GM23338 (cell line): ENCODE measurements at regions not wholly inside any gene's neighbourhood (a gene's known extent, or its start where the extent isn't known, plus 50 kb on each side); places are given as distances from the start of the nearest gene placed in this dataset.

ENCODE experiments used
- ATAC-seq: fragments of 200-7000 bp; cut with Tn5 transposase; 3 replicates; pipeline ENCODE4 v1.9.1; 2020
- DNase-seq: peaks from one replicate; pipeline ENCODE4 v3.0.0-alpha.2; 2015; ENCODE audit warnings: low spot score
- H2AFZ ChIP-seq: fragments of 200-600 bp; sonication (generic); 2 replicates; pipeline ENCODE4 v1.8.0; 2016; ENCODE audit warnings: antibody characterized with exemption, mild to moderate bottlenecking, moderate library complexity
- H3F3A ChIP-seq: fragments of 200-600 bp; sonication (generic); replicated peaks from 2 replicates; pipeline ENCODE4 v1.8.0; 2017; ENCODE audit warnings: antibody characterized with exemption, mixed run types, low read depth
- H3K27ac ChIP-seq: fragments of 200-600 bp; sonication (generic); 2 replicates; pipeline ENCODE4 v1.6.1; 2016; ENCODE audit warnings: low read depth
- H3K27me3 ChIP-seq: fragments of 200-600 bp; sonication (generic); 2 replicates; pipeline ENCODE4 v1.8.0; 2016; ENCODE audit warnings: mild to moderate bottlenecking, mixed run types, moderate library complexity; ENCODE audit not compliant: insufficient read depth
- H3K36me3 ChIP-seq: fragments of 200-600 bp; sonication (generic); 2 replicates; pipeline ENCODE4 v1.8.0; 2016; ENCODE audit warnings: mild to moderate bottlenecking; ENCODE audit not compliant: insufficient read depth
- H3K4me1 ChIP-seq: fragments of 200-600 bp; sonication (generic); 2 replicates; pipeline ENCODE4 v1.8.0; 2016; ENCODE audit warnings: mild to moderate bottlenecking, moderate library complexity; ENCODE audit not compliant: insufficient read depth
- H3K4me2 ChIP-seq: fragments of 200-600 bp; sonication (generic); 2 replicates; pipeline ENCODE4 v1.7.1; 2017; ENCODE audit warnings: mixed run types
- H3K4me3 ChIP-seq: fragments of 200-600 bp; sonication (generic); 2 replicates; pipeline ENCODE4 v1.6.1; 2016; ENCODE audit warnings: mixed run types
- H3K79me2 ChIP-seq: fragments of 200-600 bp; sonication (generic); replicated peaks from 2 replicates; pipeline ENCODE4 v1.8.0; 2017; ENCODE audit warnings: mild to moderate bottlenecking; ENCODE audit not compliant: insufficient read depth
- H3K9me2 ChIP-seq: fragments of 200-600 bp; sonication (generic); 2 replicates; pipeline ENCODE4 v1.8.0; 2017; ENCODE audit not compliant: insufficient read depth
- H4K20me1 ChIP-seq: fragments of 200-600 bp; sonication (generic); replicated peaks from 2 replicates; pipeline ENCODE4 v1.8.0; 2017; ENCODE audit warnings: mild to moderate bottlenecking; ENCODE audit not compliant: insufficient read depth
- H3K27ac Mint-ChIP-seq: 2 replicates; pipeline ENCODE4 v1.8.0; 2020; ENCODE audit warnings: inconsistent platforms, mild to moderate bottlenecking, moderate library complexity, mixed read lengths
- H3K27me3 Mint-ChIP-seq: 3 replicates; pipeline ENCODE4 v1.8.0; 2022; ENCODE audit warnings: low read depth, mild to moderate bottlenecking, moderate library complexity, mixed read lengths, inconsistent platforms; ENCODE audit not compliant: insufficient read depth, poor library complexity
- H3K36me3 Mint-ChIP-seq: 3 replicates; pipeline ENCODE4 v1.8.0; 2021; ENCODE audit warnings: low read depth, mild to moderate bottlenecking, inconsistent platforms, moderate library complexity, mixed read lengths
- H3K4me1 Mint-ChIP-seq: 3 replicates; pipeline ENCODE4 v1.8.0; 2020; ENCODE audit warnings: mild to moderate bottlenecking, inconsistent platforms, mixed read lengths
- H3K4me3 Mint-ChIP-seq: 3 replicates; pipeline ENCODE4 v1.8.0; 2021; ENCODE audit warnings: moderate library complexity, mild to moderate bottlenecking, inconsistent platforms, mixed read lengths
- H3K9me3 Mint-ChIP-seq: 3 replicates; pipeline ENCODE4 v1.8.0; 2020; ENCODE audit warnings: moderate library complexity, mild to moderate bottlenecking, inconsistent platforms, mixed read lengths
- CREB1 ChIP-seq: fragments of 250-450 bp; sonication (Bioruptor Pico); IDR thresholded peaks from 2 replicates; pipeline ENCODE4 v1.5.0; 2020; ENCODE audit warnings: low read depth, mild to moderate bottlenecking, moderate library complexity
- ETS1 ChIP-seq: IDR thresholded peaks from 2 replicates; pipeline ENCODE4 v1.6.1; 2016; ENCODE audit warnings: antibody characterized with exemption
- EZH2 ChIP-seq: fragments of 200-600 bp; sonication (generic); IDR thresholded peaks from one replicate; pipeline ENCODE4 v1.8.0; 2017; ENCODE audit warnings: antibody characterized with exemption, mild to moderate bottlenecking, low read depth; ENCODE audit not compliant: unreplicated experiment
- EZH2phosphoT487 ChIP-seq: fragments of 200-600 bp; sonication (generic); IDR thresholded peaks from one replicate; pipeline ENCODE4 v1.8.1; 2018; ENCODE audit warnings: antibody characterized with exemption; ENCODE audit not compliant: unreplicated experiment
- JUNB ChIP-seq: IDR thresholded peaks from one replicate; pipeline ENCODE4 v1.6.1; 2016; ENCODE audit warnings: antibody characterized with exemption; ENCODE audit not compliant: unreplicated experiment
- NANOG ChIP-seq: IDR thresholded peaks from 2 replicates; pipeline ENCODE4 v1.6.1; 2016; ENCODE audit warnings: antibody characterized with exemption, borderline replicate concordance
- POLR2AphosphoS5 ChIP-seq: IDR thresholded peaks from 2 replicates; pipeline ENCODE4 v1.6.1; 2016; ENCODE audit warnings: antibody characterized with exemption, low read depth
- STAT1 ChIP-seq: IDR thresholded peaks from one replicate; pipeline ENCODE4 v1.6.1; 2016; ENCODE audit warnings: antibody characterized with exemption; ENCODE audit not compliant: unreplicated experiment
- ZNF114 ChIP-seq: fragments of 250-450 bp; sonication (Bioruptor Pico); IDR thresholded peaks from 2 replicates; pipeline ENCODE4 v1.5.0; 2020; ENCODE audit warnings: mild to moderate bottlenecking, moderate library complexity
- ZNF331 ChIP-seq: fragments of 250-450 bp; sonication (Bioruptor Pico); IDR thresholded peaks from 2 replicates; pipeline ENCODE4 v1.5.0; 2020; ENCODE audit warnings: low read depth, mild to moderate bottlenecking, moderate library complexity
- TF ChIP-seq, protein P1 (sequence below), 2 experiments: fragments of 200-600 bp in 1 of 2; sonication (generic) in 1 of 2; conservative IDR thresholded peaks; 2 replicates each; pipeline versions ENCODE4 v1.5.1 to v1.6.1; 2016 to 2017; ENCODE audit warnings: antibody characterized with exemption in 2 of 2, low read depth in 2 of 2, mild to moderate bottlenecking in 2 of 2, moderate library complexity in 1 of 2
- TF ChIP-seq, protein P2 (sequence below): fragments of 250-450 bp; sonication (Bioruptor Pico); IDR thresholded peaks from 2 replicates; pipeline ENCODE4 v1.5.0; 2020; ENCODE audit warnings: mild to moderate bottlenecking, moderate library complexity
- TF ChIP-seq, protein P3 (sequence below): IDR thresholded peaks from one replicate; pipeline ENCODE4 v1.6.1; 2018; ENCODE audit warnings: antibody characterized with exemption; ENCODE audit not compliant: unreplicated experiment

- no peaks in the 10 kb centered on the region for H3K79me2 ChIP-seq
- no peak overlapping the region for H3K4me3 Mint-ChIP-seq
- H3K27me3 Mint-ChIP-seq, result no peaks in the 10 kb centered on the region
- TF ChIP-seq STAT1, result no peak
- TF ChIP-seq, protein P1, sequence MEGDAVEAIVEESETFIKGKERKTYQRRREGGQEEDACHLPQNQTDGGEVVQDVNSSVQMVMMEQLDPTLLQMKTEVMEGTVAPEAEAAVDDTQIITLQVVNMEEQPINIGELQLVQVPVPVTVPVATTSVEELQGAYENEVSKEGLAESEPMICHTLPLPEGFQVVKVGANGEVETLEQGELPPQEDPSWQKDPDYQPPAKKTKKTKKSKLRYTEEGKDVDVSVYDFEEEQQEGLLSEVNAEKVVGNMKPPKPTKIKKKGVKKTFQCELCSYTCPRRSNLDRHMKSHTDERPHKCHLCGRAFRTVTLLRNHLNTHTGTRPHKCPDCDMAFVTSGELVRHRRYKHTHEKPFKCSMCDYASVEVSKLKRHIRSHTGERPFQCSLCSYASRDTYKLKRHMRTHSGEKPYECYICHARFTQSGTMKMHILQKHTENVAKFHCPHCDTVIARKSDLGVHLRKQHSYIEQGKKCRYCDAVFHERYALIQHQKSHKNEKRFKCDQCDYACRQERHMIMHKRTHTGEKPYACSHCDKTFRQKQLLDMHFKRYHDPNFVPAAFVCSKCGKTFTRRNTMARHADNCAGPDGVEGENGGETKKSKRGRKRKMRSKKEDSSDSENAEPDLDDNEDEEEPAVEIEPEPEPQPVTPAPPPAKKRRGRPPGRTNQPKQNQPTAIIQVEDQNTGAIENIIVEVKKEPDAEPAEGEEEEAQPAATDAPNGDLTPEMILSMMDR (conservative IDR thresholded peaks at IDR 0.05; ENCODE audit: low read depth in 2 of 2), result no peak
- no peak for TF ChIP-seq EZH2phosphoT487
- no peak for TF ChIP-seq POLR2AphosphoS5
- no peak for TF ChIP-seq EZH2
- no peak for TF ChIP-seq ETS1
- TF ChIP-seq NANOG, result no peak
- TF ChIP-seq ZNF331 (CRISPR knock-in tag), result no peak
- TF ChIP-seq, protein P2, sequence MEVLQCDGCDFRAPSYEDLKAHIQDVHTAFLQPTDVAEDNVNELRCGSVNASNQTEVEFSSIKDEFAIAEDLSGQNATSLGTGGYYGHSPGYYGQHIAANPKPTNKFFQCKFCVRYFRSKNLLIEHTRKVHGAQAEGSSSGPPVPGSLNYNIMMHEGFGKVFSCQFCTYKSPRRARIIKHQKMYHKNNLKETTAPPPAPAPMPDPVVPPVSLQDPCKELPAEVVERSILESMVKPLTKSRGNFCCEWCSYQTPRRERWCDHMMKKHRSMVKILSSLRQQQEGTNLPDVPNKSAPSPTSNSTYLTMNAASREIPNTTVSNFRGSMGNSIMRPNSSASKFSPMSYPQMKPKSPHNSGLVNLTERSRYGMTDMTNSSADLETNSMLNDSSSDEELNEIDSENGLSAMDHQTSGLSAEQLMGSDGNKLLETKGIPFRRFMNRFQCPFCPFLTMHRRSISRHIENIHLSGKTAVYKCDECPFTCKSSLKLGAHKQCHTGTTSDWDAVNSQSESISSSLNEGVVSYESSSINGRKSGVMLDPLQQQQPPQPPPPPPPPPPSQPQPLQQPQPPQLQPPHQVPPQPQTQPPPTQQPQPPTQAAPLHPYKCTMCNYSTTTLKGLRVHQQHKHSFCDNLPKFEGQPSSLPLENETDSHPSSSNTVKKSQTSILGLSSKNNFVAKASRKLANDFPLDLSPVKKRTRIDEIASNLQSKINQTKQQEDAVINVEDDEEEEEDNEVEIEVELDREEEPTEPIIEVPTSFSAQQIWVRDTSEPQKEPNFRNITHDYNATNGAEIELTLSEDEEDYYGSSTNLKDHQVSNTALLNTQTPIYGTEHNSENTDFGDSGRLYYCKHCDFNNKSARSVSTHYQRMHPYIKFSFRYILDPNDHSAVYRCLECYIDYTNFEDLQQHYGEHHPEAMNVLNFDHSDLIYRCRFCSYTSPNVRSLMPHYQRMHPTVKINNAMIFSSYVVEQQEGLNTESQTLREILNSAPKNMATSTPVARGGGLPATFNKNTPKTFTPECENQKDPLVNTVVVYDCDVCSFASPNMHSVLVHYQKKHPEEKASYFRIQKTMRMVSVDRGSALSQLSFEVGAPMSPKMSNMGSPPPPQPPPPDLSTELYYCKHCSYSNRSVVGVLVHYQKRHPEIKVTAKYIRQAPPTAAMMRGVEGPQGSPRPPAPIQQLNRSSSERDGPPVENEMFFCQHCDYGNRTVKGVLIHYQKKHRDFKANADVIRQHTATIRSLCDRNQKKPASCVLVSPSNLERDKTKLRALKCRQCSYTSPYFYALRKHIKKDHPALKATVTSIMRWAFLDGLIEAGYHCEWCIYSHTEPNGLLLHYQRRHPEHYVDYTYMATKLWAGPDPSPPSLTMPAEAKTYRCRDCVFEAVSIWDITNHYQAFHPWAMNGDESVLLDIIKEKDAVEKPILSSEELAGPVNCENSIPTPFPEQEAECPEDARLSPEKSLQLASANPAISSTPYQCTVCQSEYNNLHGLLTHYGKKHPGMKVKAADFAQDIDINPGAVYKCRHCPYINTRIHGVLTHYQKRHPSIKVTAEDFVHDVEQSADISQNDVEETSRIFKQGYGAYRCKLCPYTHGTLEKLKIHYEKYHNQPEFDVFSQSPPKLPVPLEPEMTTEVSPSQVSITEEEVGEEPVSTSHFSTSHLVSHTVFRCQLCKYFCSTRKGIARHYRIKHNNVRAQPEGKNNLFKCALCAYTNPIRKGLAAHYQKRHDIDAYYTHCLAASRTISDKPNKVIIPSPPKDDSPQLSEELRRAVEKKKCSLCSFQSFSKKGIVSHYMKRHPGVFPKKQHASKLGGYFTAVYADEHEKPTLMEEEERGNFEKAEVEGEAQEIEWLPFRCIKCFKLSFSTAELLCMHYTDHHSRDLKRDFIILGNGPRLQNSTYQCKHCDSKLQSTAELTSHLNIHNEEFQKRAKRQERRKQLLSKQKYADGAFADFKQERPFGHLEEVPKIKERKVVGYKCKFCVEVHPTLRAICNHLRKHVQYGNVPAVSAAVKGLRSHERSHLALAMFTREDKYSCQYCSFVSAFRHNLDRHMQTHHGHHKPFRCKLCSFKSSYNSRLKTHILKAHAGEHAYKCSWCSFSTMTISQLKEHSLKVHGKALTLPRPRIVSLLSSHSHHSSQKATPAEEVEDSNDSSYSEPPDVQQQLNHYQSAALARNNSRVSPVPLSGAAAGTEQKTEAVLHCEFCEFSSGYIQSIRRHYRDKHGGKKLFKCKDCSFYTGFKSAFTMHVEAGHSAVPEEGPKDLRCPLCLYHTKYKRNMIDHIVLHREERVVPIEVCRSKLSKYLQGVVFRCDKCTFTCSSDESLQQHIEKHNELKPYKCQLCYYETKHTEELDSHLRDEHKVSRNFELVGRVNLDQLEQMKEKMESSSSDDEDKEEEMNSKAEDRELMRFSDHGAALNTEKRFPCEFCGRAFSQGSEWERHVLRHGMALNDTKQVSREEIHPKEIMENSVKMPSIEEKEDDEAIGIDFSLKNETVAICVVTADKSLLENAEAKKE (CRISPR knock-in tag), result no peak
- no peak for TF ChIP-seq CREB1
- TF ChIP-seq ZNF114 (CRISPR knock-in tag), result no peak
- TF ChIP-seq, protein P3, sequence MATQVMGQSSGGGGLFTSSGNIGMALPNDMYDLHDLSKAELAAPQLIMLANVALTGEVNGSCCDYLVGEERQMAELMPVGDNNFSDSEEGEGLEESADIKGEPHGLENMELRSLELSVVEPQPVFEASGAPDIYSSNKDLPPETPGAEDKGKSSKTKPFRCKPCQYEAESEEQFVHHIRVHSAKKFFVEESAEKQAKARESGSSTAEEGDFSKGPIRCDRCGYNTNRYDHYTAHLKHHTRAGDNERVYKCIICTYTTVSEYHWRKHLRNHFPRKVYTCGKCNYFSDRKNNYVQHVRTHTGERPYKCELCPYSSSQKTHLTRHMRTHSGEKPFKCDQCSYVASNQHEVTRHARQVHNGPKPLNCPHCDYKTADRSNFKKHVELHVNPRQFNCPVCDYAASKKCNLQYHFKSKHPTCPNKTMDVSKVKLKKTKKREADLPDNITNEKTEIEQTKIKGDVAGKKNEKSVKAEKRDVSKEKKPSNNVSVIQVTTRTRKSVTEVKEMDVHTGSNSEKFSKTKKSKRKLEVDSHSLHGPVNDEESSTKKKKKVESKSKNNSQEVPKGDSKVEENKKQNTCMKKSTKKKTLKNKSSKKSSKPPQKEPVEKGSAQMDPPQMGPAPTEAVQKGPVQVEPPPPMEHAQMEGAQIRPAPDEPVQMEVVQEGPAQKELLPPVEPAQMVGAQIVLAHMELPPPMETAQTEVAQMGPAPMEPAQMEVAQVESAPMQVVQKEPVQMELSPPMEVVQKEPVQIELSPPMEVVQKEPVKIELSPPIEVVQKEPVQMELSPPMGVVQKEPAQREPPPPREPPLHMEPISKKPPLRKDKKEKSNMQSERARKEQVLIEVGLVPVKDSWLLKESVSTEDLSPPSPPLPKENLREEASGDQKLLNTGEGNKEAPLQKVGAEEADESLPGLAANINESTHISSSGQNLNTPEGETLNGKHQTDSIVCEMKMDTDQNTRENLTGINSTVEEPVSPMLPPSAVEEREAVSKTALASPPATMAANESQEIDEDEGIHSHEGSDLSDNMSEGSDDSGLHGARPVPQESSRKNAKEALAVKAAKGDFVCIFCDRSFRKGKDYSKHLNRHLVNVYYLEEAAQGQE, result no peak
- TF ChIP-seq JUNB, result no peak
- H3F3A ChIP-seq, result no peaks in the 10 kb centered on the region
- peak overlapping the region; percentile 48 for H2AFZ ChIP-seq
- H3K27ac ChIP-seq, result no peak overlapping the region
- no peak overlapping the region for H3K4me3 ChIP-seq
- H3K4me1 Mint-ChIP-seq, result peaks cover 14% of the 10 kb centered on the region; the same call in 2 of the 3 replicates
- H3K9me3 Mint-ChIP-seq, result peaks cover 5% of the 10 kb centered on the region; the same call in 2 of the 3 replicates
- H3K4me2 ChIP-seq, result no peak overlapping the region
- no peak for ATAC-seq
- no peak for DNase-seq
- no peaks in the 10 kb centered on the region for H3K27me3 ChIP-seq
- peaks cover 3% of the 10 kb centered on the region; the same call in 1 of the 2 replicates for H3K36me3 ChIP-seq
- no peaks in the 10 kb centered on the region for H4K20me1 ChIP-seq
- no peaks in the 10 kb centered on the region for H3K9me2 ChIP-seq
- peaks cover 3% of the 10 kb centered on the region; the same call in 1 of the 3 replicates for H3K36me3 Mint-ChIP-seq
- peaks cover 18% of the 10 kb centered on the region for H3K4me1 ChIP-seq
- H3K27ac Mint-ChIP-seq, result peak overlapping the region; percentile 32; the same call in 1 of the 2 replicates
Measured at GRCh38 chr2:194087089-194087958, 1569.7 kb upstream of the SLC39A10 start.
